H1 (cell line): ENCODE measurements at regions not wholly inside any gene's neighbourhood (a gene's known extent, or its start where the extent isn't known, plus 50 kb on each side); places are given as distances from the start of the nearest gene placed in this dataset.
A peak's percentile ranks its signal among the peaks of the same experiment; 100 is the strongest.

Source experiments
- CTCF ChIA-PET: fragments of 300-600 bp; sonication (Branson Sonifier 250); formaldehyde crosslinking; loops from one replicate; lab custom pipeline; 2021; ENCODE audit not compliant: partially characterized antibody; lab: Charles Lee
- POLR2A ChIA-PET: fragments of 300-600 bp; sonication (Branson Sonifier 250); formaldehyde crosslinking; loops from one replicate; lab custom pipeline; 2021; ENCODE audit warnings: inconsistent platforms; ENCODE audit not compliant: partially characterized antibody; lab: Charles Lee
- DNase-seq, 2 experiments: peaks; one replicate each; pipeline versions ENCODE4 v3.0.0 to v3.0.0-alpha.2; 2010 to 2022; ENCODE audit warnings: low spot score in 2 of 2, low read depth in 1 of 2, mixed read lengths in 1 of 2
- FAIRE-seq: peaks from 2 replicates; lab custom pipeline; 2011; peaks lifted over from hg19 to GRCh38; lab: Jason Lieb, UNC
- H2AFZ ChIP-seq: 2 replicates; pipeline ENCODE4 v1.8.1; 2012; ENCODE audit warnings: low read length, inconsistent platforms
- H2AK5ac ChIP-seq: 2 replicates; pipeline ENCODE4 v1.6.1; 2013; ENCODE audit warnings: low read depth, low read length
- H2BK120ac ChIP-seq: replicated peaks from 2 replicates; pipeline ENCODE3; 2013; ENCODE audit warnings: low read depth, low read length, inconsistent platforms
- H2BK12ac ChIP-seq: 2 replicates; pipeline ENCODE4 v1.6.1; 2013; ENCODE audit warnings: low read depth, low read length
- H2BK15ac ChIP-seq: 2 replicates; pipeline ENCODE4 v1.6.1; 2013; ENCODE audit warnings: low read length
- H2BK20ac ChIP-seq: 2 replicates; pipeline ENCODE4 v1.6.1; 2013; ENCODE audit warnings: low read length
- H2BK5ac ChIP-seq: 2 replicates; pipeline ENCODE4 v1.6.1; 2013; ENCODE audit warnings: low read depth, low read length
- H3K14ac ChIP-seq: 2 replicates; pipeline ENCODE4 v1.6.1; 2013; ENCODE audit warnings: inconsistent platforms; ENCODE audit not compliant: insufficient read length
- H3K18ac ChIP-seq: 2 replicates; pipeline ENCODE4 v1.6.1; 2013; ENCODE audit warnings: low read length; ENCODE audit errors: extremely low read depth
- H3K23ac ChIP-seq: 2 replicates; pipeline ENCODE4 v1.6.1; 2013; ENCODE audit warnings: inconsistent platforms; ENCODE audit not compliant: insufficient read length
- H3K23me2 ChIP-seq: 2 replicates; pipeline ENCODE4 v1.6.1; 2013; ENCODE audit warnings: low read depth, low read length
- H3K27ac ChIP-seq: 2 replicates; pipeline ENCODE4 v1.6.1; 2011; ENCODE audit warnings: low read depth, low read length, inconsistent platforms
- H3K27me3 ChIP-seq, 4 experiments: replicated peaks in 1 of 4; 1 replicate in 1 of 4; 2 replicates in 3 of 4; pipeline versions ENCODE4 v1.6.1 to v1.8.1; 2011 to 2013; ENCODE audit warnings: low read length in 3 of 4, mild to moderate bottlenecking in 3 of 4, inconsistent platforms in 2 of 4, mixed read lengths in 2 of 4, moderate library complexity in 1 of 4; ENCODE audit not compliant: control insufficient read depth in 3 of 4, insufficient read depth in 3 of 4; ENCODE audit errors: extremely low read depth in 1 of 4
- H3K36me3 ChIP-seq, 4 experiments: 2 replicates each; pipeline versions ENCODE4 v1.6.1 to v1.8.1; 2011 to 2013; ENCODE audit warnings: mild to moderate bottlenecking in 4 of 4, low read length in 3 of 4, moderate library complexity in 2 of 4, control low read depth in 1 of 4, inconsistent platforms in 1 of 4; ENCODE audit not compliant: insufficient read depth in 4 of 4, control insufficient read depth in 2 of 4
- H3K4ac ChIP-seq: replicated peaks from 2 replicates; pipeline ENCODE3; 2013; ENCODE audit warnings: low read length, low read depth, mixed read lengths, inconsistent platforms; ENCODE audit not compliant: insufficient read length
- H3K4me1 ChIP-seq, 4 experiments: replicated peaks in 1 of 4; 1 replicate in 1 of 4; 2 replicates in 3 of 4; pipeline versions ENCODE4 v1.6.1 to v1.8.1; 2011 to 2013; ENCODE audit warnings: low read length in 3 of 4, inconsistent platforms in 2 of 4, mixed read lengths in 1 of 4; ENCODE audit not compliant: insufficient read depth in 4 of 4, control insufficient read depth in 3 of 4
- H3K4me2 ChIP-seq, 2 experiments: 2 replicates each; pipeline versions ENCODE4 v1.6.1 to v1.8.1; 2011 to 2013; ENCODE audit warnings: low read depth in 2 of 2, low read length in 2 of 2, control low read depth in 1 of 2, inconsistent platforms in 1 of 2, mild to moderate bottlenecking in 1 of 2; ENCODE audit not compliant: insufficient read depth in 1 of 2
- H3K4me3 ChIP-seq, 4 experiments: fragments of 200-600, 300-600 bp in 1 of 4; sonication (generic), shearing (Covaris generic), sonication (Bioruptor Twin) in 1 of 4; 2 replicates each; pipeline versions ENCODE4 v1.5.1 to v1.8.1; 2011 to 2016; ENCODE audit warnings: low read length in 4 of 4, low read depth in 3 of 4, control low read depth in 2 of 4, inconsistent platforms in 2 of 4, mild to moderate bottlenecking in 2 of 4, mixed read lengths in 1 of 4, moderate library complexity in 1 of 4; ENCODE audit not compliant: insufficient read depth in 2 of 4; ENCODE audit errors: extremely low read depth in 1 of 4
- H3K56ac ChIP-seq: replicated peaks from 2 replicates; pipeline ENCODE3; 2013; ENCODE audit warnings: low read depth, mild to moderate bottlenecking, mixed read lengths, low read length, inconsistent platforms; ENCODE audit not compliant: insufficient read length
- H3K79me1 ChIP-seq: 2 replicates; pipeline ENCODE4 v1.6.1; 2013; ENCODE audit warnings: low read depth, low read length, control low read depth
- H3K79me2 ChIP-seq, 2 experiments: 2 replicates each; pipeline versions ENCODE4 v1.6.1 to v1.8.1; 2012 to 2013; ENCODE audit warnings: low read length in 2 of 2, mild to moderate bottlenecking in 2 of 2, inconsistent platforms in 1 of 2; ENCODE audit not compliant: insufficient read depth in 2 of 2, control insufficient read depth in 1 of 2
- H3K9ac ChIP-seq, 4 experiments: replicated peaks in 1 of 4; 1 replicate in 1 of 4; 2 replicates in 3 of 4; pipeline versions ENCODE4 v1.6.1 to v1.8.1; 2011 to 2013; ENCODE audit warnings: low read depth in 3 of 4, low read length in 3 of 4, control low read depth in 2 of 4, mild to moderate bottlenecking in 2 of 4, moderate library complexity in 2 of 4, inconsistent platforms in 1 of 4; ENCODE audit errors: extremely low read depth in 1 of 4
- H3K9me3 ChIP-seq, 2 experiments: 2 replicates each; pipeline versions ENCODE4 v1.6.1 to v1.8.1; 2012 to 2013; ENCODE audit warnings: mild to moderate bottlenecking in 2 of 2, moderate library complexity in 2 of 2, control low read depth in 1 of 2, inconsistent platforms in 1 of 2, low read depth in 1 of 2, low read length in 1 of 2, mixed read lengths in 1 of 2; ENCODE audit not compliant: insufficient read depth in 2 of 2
- H4K20me1 ChIP-seq, 2 experiments: replicated peaks in 1 of 2; 2 replicates each; pipeline versions ENCODE3 to v1.8.1; 2011 to 2013; ENCODE audit warnings: inconsistent platforms in 2 of 2, low read length in 2 of 2, mild to moderate bottlenecking in 1 of 2; ENCODE audit not compliant: insufficient read depth in 2 of 2, control insufficient read depth in 1 of 2
- H4K5ac ChIP-seq: 2 replicates; pipeline ENCODE4 v1.6.1; 2013; ENCODE audit warnings: low read length, low read depth, mixed read lengths, inconsistent platforms; ENCODE audit not compliant: insufficient read length
- H4K8ac ChIP-seq: 2 replicates; pipeline ENCODE4 v1.8.0; 2013; ENCODE audit warnings: mild to moderate bottlenecking, moderate library complexity, low read length, inconsistent platforms; ENCODE audit not compliant: insufficient read depth; ENCODE audit errors: extremely low read depth
- H4K91ac ChIP-seq: replicated peaks from 2 replicates; pipeline ENCODE3; 2013; ENCODE audit warnings: low read length, mixed read lengths, inconsistent platforms; ENCODE audit not compliant: insufficient read length
- ASH2L ChIP-seq: fragments of 200-600, 300-600 bp; sonication (generic); IDR thresholded peaks from one replicate; pipeline ENCODE4 v1.7.1; 2017; ENCODE audit warnings: low read length
- ATF3 ChIP-seq: IDR thresholded peaks from 2 replicates; pipeline ENCODE4 v1.6.1; 2011; ENCODE audit warnings: low read depth, mild to moderate bottlenecking, low read length; ENCODE audit not compliant: insufficient read depth
- CHD2 ChIP-seq: IDR thresholded peaks from 2 replicates; pipeline ENCODE4 v1.6.1; 2012; ENCODE audit warnings: low read length, improper control_type of control experiment
- GTF2F1 ChIP-seq: IDR thresholded peaks from 2 replicates; pipeline ENCODE4 v1.6.1; 2012; ENCODE audit warnings: low read depth, low read length, improper control_type of control experiment, borderline replicate concordance
- TBP ChIP-seq: IDR thresholded peaks from 2 replicates; pipeline ENCODE4 v1.6.1; 2011; ENCODE audit warnings: low read depth, low read length, improper control_type of control experiment
- TCF12 ChIP-seq: IDR thresholded peaks from 2 replicates; pipeline ENCODE4 v1.6.1; 2011; ENCODE audit warnings: low read depth, mild to moderate bottlenecking, low read length
- TEAD4 ChIP-seq: IDR thresholded peaks from 2 replicates; pipeline ENCODE4 v1.6.1; 2012; ENCODE audit warnings: low read depth, low read length, inconsistent platforms, mixed read lengths
- TF ChIP-seq, protein P1 (sequence below): IDR thresholded peaks from 2 replicates; pipeline ENCODE4 v1.6.1; 2012; ENCODE audit warnings: inconsistent platforms

- H3K27ac ChIP-seq, result no peak overlapping the region
- no peaks in the 10 kb centered on the region for H3K23me2 ChIP-seq
- H4K91ac ChIP-seq, result no peak overlapping the region
- no peak overlapping the region for H2BK12ac ChIP-seq
- CTCF ChIA-PET, result no interaction called here
- DNase-seq (no peak), FAIRE-seq (peak; percentile 28)
- H3K9ac ChIP-seq, result no peak overlapping the region
- POLR2A ChIA-PET, result no interaction called here
- TF ChIP-seq TEAD4, result no peak
- TF ChIP-seq ATF3, result no peak
- TF ChIP-seq, protein P1, sequence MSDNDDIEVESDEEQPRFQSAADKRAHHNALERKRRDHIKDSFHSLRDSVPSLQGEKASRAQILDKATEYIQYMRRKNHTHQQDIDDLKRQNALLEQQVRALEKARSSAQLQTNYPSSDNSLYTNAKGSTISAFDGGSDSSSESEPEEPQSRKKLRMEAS, result no peak
- TF ChIP-seq CHD2, result no peak
- TF ChIP-seq ASH2L, result no peak
- TF ChIP-seq TBP, result no peak
- no peak for TF ChIP-seq GTF2F1
- no peak for TF ChIP-seq TCF12
- no peak overlapping the region for H2AFZ ChIP-seq
- H3K23ac ChIP-seq, result no peak overlapping the region
- no peaks in the 10 kb centered on the region for H3K36me3 ChIP-seq
- no peak overlapping the region for H2BK120ac ChIP-seq
- peaks cover 0 to 3% (median 0%) of the 10 kb centered on the region in 4 experiments; a peak in 1 of 7 replicates for H3K4me1 ChIP-seq
- no peaks in the 10 kb centered on the region for H3K9me3 ChIP-seq
- no peak overlapping the region for H4K8ac ChIP-seq
- H2BK20ac ChIP-seq, result no peak overlapping the region
- no peak overlapping the region for H3K18ac ChIP-seq
- no peak overlapping the region for H2BK5ac ChIP-seq
- H3K4me2 ChIP-seq, result no peak overlapping the region
- H3K79me1 ChIP-seq, result no peaks in the 10 kb centered on the region
- H4K5ac ChIP-seq, result no peak overlapping the region
- H3K56ac ChIP-seq, result no peak overlapping the region
- no peak overlapping the region for H3K14ac ChIP-seq
- H2AK5ac ChIP-seq, result no peak overlapping the region
- H3K79me2 ChIP-seq, result no peaks in the 10 kb centered on the region
- no peaks in the 10 kb centered on the region for H4K20me1 ChIP-seq
- H3K4ac ChIP-seq, result no peak overlapping the region
- no peak overlapping the region for H3K4me3 ChIP-seq
- no peak overlapping the region for H2BK15ac ChIP-seq
- no peaks in the 10 kb centered on the region for H3K27me3 ChIP-seq
These were observed 295.3 kb upstream of the KIF2B start for GRCh38 chr17:53527473-53527872.
